IPS-NIHi11 (cell line): ENCODE measurements at regions not wholly inside any gene's neighbourhood (a gene's known extent, or its start where the extent isn't known, plus 50 kb on each side); places are given as distances from the start of the nearest gene placed in this dataset.
"Not testable (repeated sequence)": the region's sequence is repeated elsewhere in the genome, so short reads cannot be mapped to it uniquely, and the experiment has no call there.

Source experiments
- DNase-seq: peaks from one replicate; pipeline ENCODE4 v3.0.0; 2012; ENCODE audit warnings: mixed read lengths, low spot score

GRCh38 chr1:3992103-3992556 lies 92.1 kb upstream of the C1orf174 start:
- DNase-seq, result no peak

GRCh38 chr1:3992746-3993145 lies 92.7 kb upstream of the C1orf174 start:
- no peak for DNase-seq

- DNase-seq, result no peak
Observed at GRCh38 chr1:3993619-3994375, 93.7 kb upstream of the C1orf174 start.

- DNase-seq, result no peak
Observed at GRCh38 chr1:3995141-3995780, 95.2 kb upstream of the C1orf174 start.

GRCh38 chr1:3996846-3997705 lies 97.0 kb upstream of the C1orf174 start:
- no peak for DNase-seq

DNA sequence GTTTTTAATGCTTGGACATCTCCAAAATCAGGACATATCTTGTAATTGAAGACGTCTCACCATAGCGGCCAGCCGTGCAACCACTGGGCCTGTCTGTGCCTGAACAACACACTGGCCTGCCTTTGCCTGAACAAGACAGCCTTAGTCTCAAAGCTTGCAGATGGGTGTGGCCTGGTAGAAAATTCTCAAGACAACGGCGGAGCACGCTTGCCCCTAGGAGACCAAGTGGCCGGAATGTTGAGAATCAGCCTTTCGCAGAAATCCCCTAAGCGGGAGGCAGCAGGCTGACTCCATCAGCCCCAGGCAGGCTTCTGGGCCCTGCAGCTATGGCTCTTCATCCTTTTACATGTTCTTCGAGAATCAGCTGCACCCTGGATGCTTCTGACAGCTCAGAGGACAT lies 98.0 kb upstream of the C1orf174 start:
- no peak for DNase-seq

DNA sequence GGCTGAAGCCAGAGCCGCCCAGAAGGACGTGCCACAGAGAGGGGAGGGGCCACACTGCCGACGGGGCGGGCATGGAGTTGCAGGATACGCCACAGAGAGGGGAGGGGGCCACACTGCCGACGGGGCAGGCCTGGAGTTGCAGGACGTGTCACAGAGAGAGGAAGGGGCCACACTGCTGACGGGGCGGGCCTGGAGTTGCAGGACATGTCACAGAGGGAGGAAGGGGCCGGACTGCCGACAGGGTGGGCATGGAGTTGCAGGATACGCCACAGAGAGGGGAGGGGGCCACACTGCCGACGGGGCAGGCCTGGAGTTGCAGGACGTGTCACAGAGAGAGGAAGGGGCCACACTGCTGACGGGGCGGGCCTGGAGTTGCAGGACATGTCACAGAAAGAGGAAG lies 99.4 kb upstream of the C1orf174 start:
- not testable (repeated sequence) for DNase-seq

DNA sequence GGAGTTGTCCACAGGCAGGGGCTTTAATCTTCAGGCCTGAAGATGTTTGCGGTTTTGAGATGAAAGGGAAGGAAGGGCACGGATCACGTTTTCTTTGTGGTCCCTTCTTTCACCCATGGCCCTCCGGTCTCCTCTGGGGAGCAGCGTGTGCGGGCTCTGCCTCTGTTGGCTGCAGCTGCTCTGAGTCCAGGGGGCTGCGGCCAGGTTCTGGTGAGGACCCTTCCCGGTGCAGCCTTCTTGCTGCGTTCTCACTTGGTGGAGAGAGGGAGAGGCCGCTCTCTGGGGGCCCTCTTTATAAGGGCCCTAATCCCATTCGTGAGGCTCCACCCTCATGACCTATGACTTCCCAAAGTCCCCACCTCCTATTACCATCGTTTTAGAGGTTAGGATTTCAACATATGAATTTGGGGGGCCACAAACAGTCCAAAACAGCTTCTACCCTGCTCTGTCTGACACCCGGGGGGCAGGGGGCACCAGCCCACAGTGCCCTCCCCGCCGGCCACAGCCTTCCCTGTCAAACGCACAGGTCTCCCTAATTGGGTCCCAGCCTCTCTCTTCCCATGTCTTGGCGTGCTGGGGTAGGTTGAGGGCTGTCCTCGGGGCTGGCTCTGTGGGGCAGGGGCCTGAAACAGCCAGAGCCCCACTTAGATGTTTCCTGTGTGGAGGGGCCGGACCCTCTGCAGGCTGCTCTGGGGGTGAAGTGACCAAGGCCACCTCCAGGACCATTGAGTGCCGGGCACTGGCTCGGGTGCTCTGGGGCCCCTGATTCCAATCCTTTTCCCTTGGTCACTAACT lies 100.1 kb upstream of the C1orf174 start:
- DNase-seq, result no peak

DNA sequence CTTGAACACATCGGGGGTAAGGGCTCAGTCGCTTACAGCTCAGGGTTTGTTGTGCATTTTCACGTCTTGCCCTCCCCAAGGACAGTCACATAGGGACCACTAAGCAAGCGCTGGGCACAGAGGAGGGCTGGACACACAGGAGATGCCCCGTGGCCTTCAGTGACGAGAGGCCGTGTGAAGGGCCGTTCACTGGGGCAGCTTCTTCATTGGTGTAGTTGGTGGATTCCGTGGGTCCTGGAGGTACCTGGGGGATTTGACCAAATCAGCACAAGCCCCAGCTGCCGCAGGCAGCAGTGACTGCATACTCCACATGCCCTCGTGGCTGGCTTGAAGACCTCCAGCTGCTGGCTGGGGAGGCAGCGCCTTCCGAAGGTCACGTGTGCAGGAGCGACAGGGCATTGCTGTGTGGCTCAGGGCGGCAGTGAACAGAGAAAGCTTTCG lies 100.8 kb upstream of the C1orf174 start:
- no peak for DNase-seq

- no peak for DNase-seq
Observed at GRCh38 chr1:4001461-4001860, 101.4 kb upstream of the C1orf174 start.

DNA sequence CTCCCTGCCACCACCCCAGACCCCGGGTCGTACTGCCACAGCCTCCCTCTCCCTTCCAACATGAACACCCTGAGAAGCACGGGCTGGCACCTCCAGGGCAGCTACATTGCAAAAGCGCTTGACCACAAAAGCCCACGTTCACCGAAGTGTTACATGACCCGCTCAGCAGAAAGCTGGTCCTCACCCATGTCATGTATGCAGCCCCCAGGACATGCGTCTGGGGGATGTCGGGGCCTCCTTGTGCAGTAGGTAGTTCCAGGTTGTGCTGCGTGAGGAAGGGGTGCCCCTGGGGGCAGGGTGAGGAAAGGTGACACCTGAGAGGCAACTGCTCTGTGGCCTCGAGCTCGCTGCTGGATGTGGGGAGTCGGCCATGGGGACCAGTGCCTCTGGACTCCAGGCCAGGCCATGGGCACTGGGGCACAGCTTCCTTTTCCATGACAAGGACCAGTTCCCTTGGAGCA lies 102.0 kb upstream of the C1orf174 start:
- DNase-seq, result no peak

- DNase-seq, result no peak
Observed at GRCh38 chr1:4002741-4003140, 102.7 kb upstream of the C1orf174 start.

- no peak for DNase-seq
Observed at GRCh38 chr1:4003846-4004505, 103.9 kb upstream of the C1orf174 start.

GRCh38 chr1:4004635-4005430 lies 104.8 kb upstream of the C1orf174 start:
- DNase-seq, result no peak

DNA sequence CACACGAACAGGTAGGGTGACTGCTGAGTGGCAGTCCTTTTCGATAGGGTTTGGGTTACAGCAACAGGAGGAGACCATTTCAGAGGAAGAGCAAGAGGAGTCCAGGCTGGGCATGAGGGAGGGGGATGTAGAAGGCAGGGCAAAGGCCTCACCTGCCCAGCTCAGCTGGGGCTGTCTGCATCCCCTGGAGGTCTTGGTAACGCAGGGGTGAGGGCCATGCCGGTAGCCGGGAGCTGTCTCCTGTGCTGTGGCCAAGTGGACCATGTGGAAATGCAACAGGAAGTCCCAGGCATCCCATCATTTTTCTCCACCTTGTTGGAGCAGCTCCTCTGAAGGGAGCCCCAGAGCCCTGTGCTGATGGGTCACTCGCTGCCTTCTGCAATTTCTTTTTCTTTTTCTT lies 105.4 kb upstream of the C1orf174 start:
- DNase-seq, result no peak

DNA sequence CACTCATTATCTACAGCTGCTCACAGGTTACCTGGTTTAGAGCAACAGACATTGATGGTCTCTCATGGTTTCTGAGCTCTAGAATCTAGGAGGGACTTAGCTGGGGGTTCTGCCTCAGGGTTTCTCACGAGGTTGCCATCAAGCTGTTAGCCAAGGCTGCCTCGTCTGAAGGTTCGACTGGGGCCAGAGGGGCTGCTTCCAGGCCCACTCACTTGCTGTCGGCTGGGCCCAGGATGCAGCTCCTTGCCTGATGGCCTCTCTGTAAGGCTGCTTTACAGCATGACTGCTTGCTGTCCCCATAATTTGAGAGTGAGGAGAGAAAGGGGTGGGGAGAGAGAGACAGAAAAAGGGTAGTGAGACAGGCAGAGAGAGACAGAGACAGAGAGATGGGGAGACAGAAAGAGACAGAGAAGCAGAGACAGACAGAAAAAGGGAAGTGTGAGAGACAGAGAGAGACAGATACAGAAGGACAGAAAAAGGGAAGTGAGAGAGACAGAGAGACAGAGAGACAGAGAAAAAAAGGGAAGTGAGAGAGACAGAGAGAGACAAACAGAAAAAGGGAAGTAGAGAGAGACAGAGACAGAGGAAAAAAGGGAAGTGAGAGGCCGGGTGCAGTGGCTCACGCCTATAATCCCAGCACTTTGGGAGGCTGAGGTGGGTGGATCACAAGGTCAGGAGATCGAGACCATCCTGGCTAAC lies 106.8 kb upstream of the C1orf174 start:
- no peak for DNase-seq

GRCh38 chr1:4010284-4010683 lies 110.2 kb upstream of the C1orf174 start:
- no peak for DNase-seq

GRCh38 chr1:4010814-4011605 lies 110.9 kb upstream of the C1orf174 start:
- no peak for DNase-seq
